ENCODE measurements at regions not wholly inside any gene's neighbourhood (a gene's known extent, or its start where the extent isn't known, plus 50 kb on each side); places are given as distances from the start of the nearest gene placed in this dataset.
A peak's percentile ranks its signal among the peaks of the same experiment; 100 is the strongest.

DNA sequence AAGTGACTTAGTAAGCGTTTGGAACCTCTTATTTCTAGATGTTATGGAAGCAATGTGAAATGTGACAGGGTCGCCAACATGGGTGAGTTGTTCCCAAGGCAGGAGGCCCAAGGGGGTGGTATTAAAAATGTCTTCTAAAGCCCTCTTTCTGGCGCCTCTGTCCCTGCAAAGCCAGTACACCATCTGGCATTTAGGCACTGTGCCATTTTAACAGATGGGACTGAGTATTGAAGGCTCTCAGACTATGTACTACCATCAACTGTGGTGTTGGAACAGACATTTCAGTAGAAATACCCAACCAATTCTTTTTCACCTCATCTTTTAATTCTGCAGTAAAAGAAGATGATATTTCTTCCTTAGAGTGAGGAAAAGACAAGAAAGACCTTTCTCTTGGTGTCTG lies 384.5 kb upstream of the MMADHC start:
- no peak overlapping the region for H3K4me3 Mint-ChIP-seq
- no peak overlapping the region for H3K27ac Mint-ChIP-seq
- no peaks in the 10 kb centered on the region for H3K4me1 Mint-ChIP-seq
- H3K36me3 Mint-ChIP-seq = no peaks in the 10 kb centered on the region
- peaks cover 0 to 15% (median 7%) of the 10 kb centered on the region in 3 donors for H3K9me3 Mint-ChIP-seq
- no peaks in the 10 kb centered on the region for H3K27me3 Mint-ChIP-seq

DNA sequence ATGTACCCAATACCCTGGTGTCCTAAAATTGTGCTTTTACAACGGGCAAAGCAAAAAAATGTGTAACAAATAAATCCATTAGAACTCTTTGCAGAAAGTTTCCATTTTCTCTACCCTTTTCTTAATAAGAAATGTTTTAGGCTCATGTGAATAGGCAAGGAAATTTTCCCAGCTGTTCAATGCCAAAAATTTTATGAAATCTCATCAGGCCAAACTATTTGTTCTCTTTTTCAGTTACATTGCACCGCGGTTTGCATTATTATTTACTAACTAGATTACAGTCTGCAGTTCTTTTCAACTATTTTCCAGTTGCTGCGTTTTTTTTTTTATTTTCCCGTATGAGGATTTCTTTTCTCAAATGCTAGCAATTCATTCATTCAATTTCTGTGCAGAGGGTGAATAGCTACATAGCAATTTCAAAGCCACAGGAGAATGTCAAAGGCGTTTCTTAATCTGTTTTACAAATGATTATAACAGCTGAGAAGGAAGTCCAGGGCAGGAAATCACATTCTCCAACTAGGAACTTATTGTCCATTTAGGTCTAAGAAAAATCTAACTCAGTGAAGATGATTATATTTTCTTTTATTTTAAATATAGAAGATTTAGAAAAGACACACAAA lies 367.5 kb upstream of the MMADHC start:
- peaks cover 0 to 7% (median 5%) of the 10 kb centered on the region in 3 donors for H3K9me3 Mint-ChIP-seq
- H3K36me3 Mint-ChIP-seq = peaks cover 4% of the 10 kb centered on the region
- H3K27ac Mint-ChIP-seq = no peak overlapping the region
- no peaks in the 10 kb centered on the region for H3K27me3 Mint-ChIP-seq
- no peak overlapping the region for H3K4me3 Mint-ChIP-seq
- H3K4me1 Mint-ChIP-seq = no peaks in the 10 kb centered on the region

DNA sequence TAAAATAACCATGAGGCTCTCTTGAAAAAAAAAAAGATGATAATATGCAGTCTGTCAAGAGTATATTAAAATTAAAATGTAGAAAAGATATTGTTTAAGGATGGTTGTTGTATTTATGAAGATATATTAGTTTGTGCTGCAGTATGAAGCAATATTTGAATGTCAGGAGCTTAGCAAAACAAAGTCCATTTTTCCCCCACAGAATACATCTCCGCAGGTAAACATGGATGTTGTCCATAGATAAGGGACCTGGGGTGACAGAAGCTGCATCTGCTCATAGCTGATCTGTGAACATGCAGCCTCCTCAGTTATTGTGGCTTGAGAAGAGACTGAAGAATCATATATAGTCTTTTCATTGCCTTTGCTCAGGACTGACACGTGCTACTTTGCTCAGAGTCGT lies 366.1 kb upstream of the MMADHC start:
- H3K27me3 Mint-ChIP-seq = no peaks in the 10 kb centered on the region
- no peaks in the 10 kb centered on the region for H3K4me1 Mint-ChIP-seq
- peaks cover 4% of the 10 kb centered on the region for H3K36me3 Mint-ChIP-seq
- H3K9me3 Mint-ChIP-seq = peaks cover 0 to 6% (median 3%) of the 10 kb centered on the region in 3 donors
- no peak overlapping the region for H3K4me3 Mint-ChIP-seq
- no peak overlapping the region for H3K27ac Mint-ChIP-seq

DNA sequence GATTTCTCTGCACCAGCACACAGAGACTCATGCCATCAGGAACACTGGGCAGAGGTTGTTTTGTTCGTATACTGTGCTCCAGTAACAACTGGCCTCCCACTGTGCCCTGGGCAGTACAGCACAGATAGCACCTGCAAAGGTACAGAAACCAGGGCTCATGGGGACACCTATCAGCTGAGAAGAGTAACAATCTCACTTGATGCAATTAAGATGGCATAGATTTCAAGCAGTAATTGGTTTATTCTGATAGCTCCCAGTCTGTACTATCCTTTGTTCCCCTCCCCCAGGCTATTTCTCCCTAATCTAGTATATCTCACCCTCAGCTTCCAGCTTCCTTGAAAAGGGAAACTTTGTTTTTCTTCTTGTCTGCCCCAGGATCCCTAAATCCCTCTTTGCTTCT lies 343.9 kb upstream of the MMADHC start:
- Mint-ChIP-seq H3K4me1 (no peaks in the 10 kb centered on the region), H3K9me3 (peaks cover 0 to 9% (median 2%) of the 10 kb centered on the region in 3 donors)

DNA sequence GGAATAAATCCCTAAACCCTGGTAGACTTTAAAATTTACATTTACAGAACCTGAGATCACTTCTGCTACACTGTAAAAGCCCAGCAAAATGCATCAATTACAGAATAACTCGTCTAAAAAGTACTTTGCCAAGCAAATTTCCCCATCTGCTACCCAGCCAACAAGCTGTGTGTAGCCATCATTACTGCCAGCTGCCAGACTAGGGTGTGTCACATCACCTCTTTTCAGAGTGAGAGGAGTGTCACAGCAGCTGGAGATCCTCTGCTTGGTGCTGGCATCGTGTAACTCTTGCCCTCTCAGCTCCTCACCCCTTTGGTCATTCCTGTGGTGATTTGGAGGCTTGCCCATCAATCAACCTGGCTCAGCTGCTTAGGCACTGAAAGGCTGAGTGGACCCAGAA lies 340.4 kb upstream of the MMADHC start:
- Mint-ChIP-seq H3K4me1 (no peaks in the 10 kb centered on the region), H3K36me3 (no peaks in the 10 kb centered on the region), H3K27me3 (no peaks in the 10 kb centered on the region), H3K9me3 (peaks cover 0 to 12% (median 0%) of the 10 kb centered on the region in 3 donors), H3K4me3 (no peak overlapping the region), H3K27ac (no peak overlapping the region)

More for the DNA sequence above, 343.9 kb upstream of the MMADHC start:
- Mint-ChIP-seq H3K4me3 (no peak overlapping the region), H3K36me3 (no peaks in the 10 kb centered on the region), H3K27ac (no peak overlapping the region), H3K27me3 (no peaks in the 10 kb centered on the region)

DNA sequence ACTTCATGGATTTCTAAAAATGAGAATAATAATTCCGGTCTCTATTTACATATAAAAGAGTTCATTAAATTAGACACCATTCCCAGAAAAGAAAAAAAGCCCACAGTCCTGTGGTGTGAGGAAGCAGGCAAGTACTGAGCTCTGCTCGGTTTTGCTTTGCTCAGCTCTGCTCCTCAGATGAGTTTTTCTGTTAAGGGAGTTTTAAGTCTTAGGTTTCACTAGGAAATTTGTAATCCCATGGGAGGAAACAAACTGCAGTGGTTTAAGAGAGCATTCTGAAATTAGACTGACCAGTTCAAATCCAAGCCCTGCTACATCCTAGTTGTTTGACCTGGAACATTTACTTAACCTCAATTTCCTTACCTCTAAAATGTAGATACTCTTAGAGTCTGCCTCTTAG lies 338.6 kb upstream of the MMADHC start:
- Mint-ChIP-seq H3K4me3 (no peak overlapping the region), H3K9me3 (peaks cover 0 to 12% (median 2%) of the 10 kb centered on the region in 3 donors), H3K27me3 (no peaks in the 10 kb centered on the region), H3K4me1 (no peaks in the 10 kb centered on the region), H3K36me3 (no peaks in the 10 kb centered on the region), H3K27ac (no peak overlapping the region)

DNA sequence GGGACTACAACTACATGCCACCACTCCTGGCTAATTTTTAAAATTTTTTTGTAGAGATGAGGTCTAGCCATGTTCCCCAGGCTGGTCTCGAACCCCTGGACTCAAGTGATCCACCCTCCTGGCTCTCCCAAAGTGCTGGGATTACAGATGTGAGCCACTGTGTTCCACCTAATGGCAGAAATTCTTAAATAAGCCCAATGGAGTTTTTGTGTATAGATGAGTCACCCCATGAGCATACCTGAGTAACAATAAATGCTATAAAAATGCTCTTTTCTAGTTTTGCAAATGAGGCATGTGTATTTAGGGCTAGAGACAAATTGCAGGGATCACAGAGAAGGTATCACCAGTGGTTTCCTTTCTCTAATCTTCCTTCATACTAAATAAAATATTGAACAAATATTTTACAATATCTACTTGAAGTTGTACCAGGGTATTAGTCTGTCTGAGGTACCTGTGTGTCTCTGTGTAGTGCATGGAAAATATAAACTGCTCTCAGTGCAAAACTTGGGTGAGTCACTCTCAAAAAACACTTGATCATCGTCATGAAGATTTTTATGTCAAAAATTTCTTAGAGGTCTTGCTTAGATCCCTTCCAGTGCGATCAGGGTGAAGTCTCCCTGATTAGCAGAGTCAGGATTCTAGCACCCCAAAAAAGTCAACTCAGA lies 337.1 kb upstream of the MMADHC start:
- H3K27ac Mint-ChIP-seq = no peak overlapping the region
- H3K36me3 Mint-ChIP-seq = no peaks in the 10 kb centered on the region
- H3K4me1 Mint-ChIP-seq = no peaks in the 10 kb centered on the region
- H3K4me3 Mint-ChIP-seq = peak overlapping the region in 1 of 4 donors; percentile 14
- no peaks in the 10 kb centered on the region for H3K27me3 Mint-ChIP-seq
- H3K9me3 Mint-ChIP-seq = peaks cover 0 to 20% (median 6%) of the 10 kb centered on the region in 3 donors

DNA sequence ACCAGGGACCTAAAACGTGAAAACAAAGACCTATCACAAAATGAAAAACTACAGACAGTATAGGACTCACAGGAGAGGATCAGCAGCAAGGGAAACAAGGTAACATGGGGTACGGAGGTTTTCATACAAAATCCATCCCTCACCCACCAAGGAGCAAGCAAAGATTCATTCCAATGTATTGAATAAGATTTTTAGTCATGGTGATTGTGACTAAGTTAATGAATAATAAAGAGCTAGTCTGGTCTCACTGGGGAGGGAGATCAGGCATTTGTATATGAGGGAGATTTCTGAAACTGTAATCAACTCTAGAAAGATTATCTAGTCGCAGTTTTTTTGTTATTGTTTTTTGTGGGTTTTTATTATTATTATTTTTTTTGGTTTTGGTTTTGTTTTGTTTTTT lies 336.5 kb upstream of the MMADHC start:
- H3K9me3 Mint-ChIP-seq = peaks cover 0 to 21% (median 7%) of the 10 kb centered on the region in 3 donors
- no peaks in the 10 kb centered on the region for H3K27me3 Mint-ChIP-seq
- no peak overlapping the region for H3K27ac Mint-ChIP-seq
- H3K36me3 Mint-ChIP-seq = no peaks in the 10 kb centered on the region
- no peaks in the 10 kb centered on the region for H3K4me1 Mint-ChIP-seq
- no peak overlapping the region for H3K4me3 Mint-ChIP-seq

DNA sequence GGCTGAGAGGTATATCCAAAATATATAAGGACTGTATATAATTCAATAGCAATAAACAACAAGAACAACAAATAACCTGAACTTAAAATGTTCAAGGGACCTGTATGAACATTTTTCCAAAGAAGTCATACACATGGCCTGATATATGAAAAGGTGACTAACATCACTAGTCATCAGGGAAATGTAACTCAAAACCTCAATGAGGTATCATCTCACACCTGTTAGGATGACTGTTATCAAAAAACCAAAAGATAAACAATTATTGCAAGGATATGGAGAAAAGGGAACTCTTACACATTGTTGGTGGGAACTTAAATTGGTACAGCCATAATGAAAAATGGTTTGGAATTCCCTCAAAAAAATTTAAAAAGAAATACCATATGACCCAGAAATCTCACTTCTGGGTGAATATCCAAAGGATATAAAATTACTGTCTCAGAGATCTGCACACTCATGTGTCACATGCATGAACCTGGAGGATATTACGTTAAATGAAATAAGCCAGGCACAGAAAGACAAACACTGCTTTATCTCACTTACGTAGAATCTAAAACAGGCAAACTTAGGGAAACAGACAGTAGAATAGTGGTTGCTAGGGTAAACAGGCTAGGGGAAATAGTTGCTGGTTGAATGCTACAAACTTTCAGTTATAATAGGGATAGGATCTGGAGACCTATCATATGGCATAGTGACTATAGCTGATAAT lies 334.5 kb upstream of the MMADHC start:
- Mint-ChIP-seq H3K27me3 (no peaks in the 10 kb centered on the region), H3K36me3 (no peaks in the 10 kb centered on the region), H3K9me3 (peaks cover 0 to 17% (median 7%) of the 10 kb centered on the region in 3 donors), H3K4me3 (no peak overlapping the region), H3K4me1 (no peaks in the 10 kb centered on the region), H3K27ac (no peak overlapping the region)

DNA sequence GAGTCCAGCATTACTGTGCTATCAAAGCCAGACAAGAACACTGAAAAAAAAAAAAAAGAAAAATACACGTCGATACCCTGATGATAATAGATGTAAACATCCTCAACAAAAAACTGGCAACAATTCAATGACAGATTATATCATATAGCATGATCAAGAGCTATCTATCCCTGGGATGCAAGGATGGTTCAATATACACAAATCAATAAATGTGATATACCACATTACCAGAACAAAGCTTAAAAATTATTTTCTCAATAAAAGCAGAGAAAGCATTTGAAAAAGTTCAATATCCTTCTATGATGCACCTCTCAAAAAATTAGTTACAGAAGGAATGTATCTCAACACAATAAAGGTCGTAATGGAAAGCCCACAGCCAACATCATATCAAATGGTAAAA lies 332.8 kb upstream of the MMADHC start:
- Mint-ChIP-seq H3K4me3 (no peak overlapping the region), H3K9me3 (peaks cover 0 to 17% (median 7%) of the 10 kb centered on the region in 3 donors), H3K27me3 (no peaks in the 10 kb centered on the region), H3K4me1 (no peaks in the 10 kb centered on the region), H3K27ac (no peak overlapping the region), H3K36me3 (no peaks in the 10 kb centered on the region)

DNA sequence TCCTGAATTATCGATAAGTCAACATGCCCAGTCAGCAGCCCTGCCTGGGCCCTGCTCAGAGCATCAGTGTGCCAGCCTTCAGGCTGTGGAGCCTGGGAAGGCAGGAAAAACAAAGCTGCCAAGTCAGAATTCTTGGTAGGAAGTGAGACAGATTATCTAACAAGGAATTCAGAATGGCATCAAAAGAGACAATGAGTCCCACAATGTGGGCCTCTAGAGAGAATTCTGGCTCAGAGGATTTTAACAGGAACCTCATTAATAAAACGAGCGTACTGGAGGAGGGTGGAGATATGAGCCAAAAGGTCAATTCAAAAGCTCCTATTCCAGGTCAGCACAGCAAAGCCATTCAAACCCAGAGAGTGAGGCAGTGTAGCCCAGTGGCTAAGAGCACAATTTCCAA lies 327.6 kb upstream of the MMADHC start:
- Mint-ChIP-seq H3K36me3 (no peaks in the 10 kb centered on the region), H3K27me3 (no peaks in the 10 kb centered on the region), H3K4me1 (no peaks in the 10 kb centered on the region), H3K9me3 (peaks cover 1 to 8% (median 5%) of the 10 kb centered on the region in 3 donors), H3K27ac (no peak overlapping the region), H3K4me3 (no peak overlapping the region)

DNA sequence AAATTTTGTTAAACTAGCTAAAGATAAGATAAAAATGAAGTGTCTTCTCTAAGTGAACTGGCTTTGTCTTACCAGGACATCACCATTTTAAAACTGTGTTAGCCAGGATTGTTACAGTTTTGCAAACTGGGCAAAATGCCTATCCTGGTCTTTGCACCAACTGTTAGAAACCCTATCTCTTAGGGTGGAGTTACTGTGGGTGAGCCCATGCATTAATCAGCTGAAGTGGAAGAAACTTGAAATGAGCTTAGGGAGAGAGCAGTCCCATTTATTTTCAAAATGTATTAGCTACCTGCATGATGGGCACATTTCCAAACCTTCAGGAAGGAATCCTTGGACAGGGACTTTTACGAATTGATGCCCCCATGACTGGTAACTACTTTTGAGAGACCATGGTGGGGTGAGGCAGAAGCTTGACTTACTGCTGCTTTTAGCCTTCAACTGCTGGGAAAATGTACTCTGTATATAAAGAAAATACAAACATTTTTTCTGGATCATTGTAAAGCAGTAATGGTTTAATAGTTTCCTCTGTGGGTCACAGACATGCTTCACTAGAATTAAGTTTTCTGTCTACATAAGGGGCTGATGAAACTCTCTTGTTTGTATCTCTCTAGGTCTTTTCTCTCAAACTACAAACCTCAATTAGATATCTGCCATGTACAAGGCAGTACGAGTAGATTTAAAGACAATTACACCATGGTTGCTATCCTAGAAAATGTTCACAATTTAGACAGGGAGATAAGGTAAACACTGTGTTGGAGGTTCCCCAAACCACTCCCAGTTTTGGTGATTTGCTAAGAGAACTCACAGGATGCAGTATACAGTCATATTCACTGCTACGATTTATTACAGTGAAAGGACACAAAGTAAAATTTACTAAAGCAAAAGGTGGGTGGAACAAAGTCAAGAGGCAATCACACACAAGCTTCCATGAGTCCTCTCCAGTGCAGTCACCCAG lies 321.4 kb upstream of the MMADHC start:
- Mint-ChIP-seq H3K27me3 (no peaks in the 10 kb centered on the region), H3K4me3 (no peak overlapping the region), H3K27ac (no peak overlapping the region), H3K9me3 (peaks cover 0 to 2% (median 0%) of the 10 kb centered on the region in 3 donors), H3K36me3 (peaks cover 2% of the 10 kb centered on the region), H3K4me1 (no peaks in the 10 kb centered on the region)

DNA sequence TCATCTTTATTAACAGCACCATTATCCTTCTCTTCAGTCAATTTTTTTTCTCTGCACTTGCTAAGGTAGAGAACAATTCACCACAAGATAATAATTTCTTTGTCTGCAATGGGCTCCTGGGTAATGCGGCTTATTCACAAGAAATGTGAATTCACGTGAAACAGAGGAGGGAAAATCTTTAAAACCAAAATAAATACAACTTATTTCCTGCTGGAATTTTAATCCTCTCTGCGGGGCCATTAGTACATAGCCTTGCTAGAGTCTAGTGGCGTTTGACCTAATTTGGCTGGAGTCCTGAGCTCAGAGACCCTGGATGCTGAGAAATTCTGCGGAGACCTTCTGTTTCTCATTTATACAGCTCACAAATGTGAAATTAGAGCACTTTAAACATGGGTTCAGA lies 319.3 kb upstream of the MMADHC start:
- Mint-ChIP-seq H3K4me1 (no peaks in the 10 kb centered on the region), H3K4me3 (no peak overlapping the region), H3K27me3 (no peaks in the 10 kb centered on the region), H3K27ac (no peak overlapping the region), H3K36me3 (peaks cover 2% of the 10 kb centered on the region), H3K9me3 (no peaks in the 10 kb centered on the region)

DNA sequence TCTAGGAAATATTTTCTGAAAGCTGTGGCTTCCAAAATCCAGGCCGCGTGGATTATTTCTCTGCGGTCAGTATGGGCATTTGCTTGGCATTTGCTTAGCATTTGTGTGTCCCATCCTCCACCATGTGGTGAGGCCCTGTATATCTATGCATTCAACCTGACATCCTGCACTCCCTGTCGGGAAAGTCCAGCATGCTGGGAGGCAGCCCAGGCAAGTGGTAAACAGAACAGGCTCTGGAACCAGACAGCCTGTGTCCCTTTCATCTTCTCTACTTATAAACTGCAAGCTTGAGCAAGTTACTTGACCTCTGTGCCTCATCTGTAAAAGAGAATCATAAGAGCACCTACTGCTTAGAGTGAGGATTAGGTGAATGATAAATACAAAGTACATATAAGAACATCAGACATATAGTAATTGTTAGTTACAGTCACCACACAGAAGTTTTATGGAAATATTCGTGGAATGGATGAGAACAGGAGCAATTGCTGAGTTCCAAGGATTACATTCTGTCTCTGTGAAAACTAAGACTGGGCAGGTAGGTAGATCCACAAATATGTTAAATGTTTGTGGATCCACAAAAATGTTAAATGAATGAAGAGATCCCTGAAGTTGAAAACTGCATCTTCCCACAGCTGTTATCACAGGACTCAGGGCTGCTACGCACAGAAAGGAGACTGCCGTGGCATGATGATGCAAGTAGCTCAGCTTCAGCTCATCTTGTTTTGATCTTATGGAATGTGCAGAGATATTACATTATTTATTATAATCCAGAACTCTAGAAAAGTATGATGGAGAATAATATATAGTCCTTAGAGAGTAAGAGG lies 317.0 kb upstream of the MMADHC start:
- peaks cover 0 to 1% (median 0%) of the 10 kb centered on the region in 3 donors for H3K4me1 Mint-ChIP-seq
- peaks cover 0 to 5% (median 0%) of the 10 kb centered on the region in 3 donors for H3K9me3 Mint-ChIP-seq
- no peak overlapping the region for H3K27ac Mint-ChIP-seq
- H3K36me3 Mint-ChIP-seq = peaks cover 2% of the 10 kb centered on the region
- H3K4me3 Mint-ChIP-seq = no peak overlapping the region
- no peaks in the 10 kb centered on the region for H3K27me3 Mint-ChIP-seq
